GM12873 (cell line): ENCODE measurements at regions not wholly inside any gene's neighbourhood (a gene's known extent, or its start where the extent isn't known, plus 50 kb on each side); places are given as distances from the start of the nearest gene placed in this dataset.

ENCODE experiments used
- TF ChIP-seq, protein P1 (sequence below): IDR thresholded peaks from 2 replicates; pipeline ENCODE4 v1.5.1; 2012; ENCODE audit warnings: low read depth, mild to moderate bottlenecking, moderate library complexity, low read length, control low read depth; ENCODE audit not compliant: insufficient read depth; ENCODE audit errors: missing control alignments

DNA sequence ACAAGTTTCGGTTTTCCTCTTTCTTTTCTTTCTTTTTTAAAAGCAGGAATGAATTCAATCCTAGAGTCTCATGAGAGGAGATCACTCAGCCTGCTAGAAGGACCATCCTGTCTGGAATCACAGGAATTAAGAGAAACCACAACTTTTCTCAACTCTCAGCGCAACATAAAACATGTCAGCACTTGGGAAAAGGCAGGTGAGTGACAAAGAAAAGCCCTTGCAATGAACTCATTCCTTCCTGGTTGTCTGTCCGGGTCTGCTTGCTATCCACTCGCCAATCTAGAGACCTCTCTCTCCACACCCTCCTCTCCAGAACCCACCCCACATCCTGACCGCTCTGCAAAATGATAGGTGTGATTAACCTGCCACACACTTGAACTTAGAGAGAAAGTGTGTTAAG, 253.8 kb downstream of the LY86 start:
- TF ChIP-seq, protein P1, sequence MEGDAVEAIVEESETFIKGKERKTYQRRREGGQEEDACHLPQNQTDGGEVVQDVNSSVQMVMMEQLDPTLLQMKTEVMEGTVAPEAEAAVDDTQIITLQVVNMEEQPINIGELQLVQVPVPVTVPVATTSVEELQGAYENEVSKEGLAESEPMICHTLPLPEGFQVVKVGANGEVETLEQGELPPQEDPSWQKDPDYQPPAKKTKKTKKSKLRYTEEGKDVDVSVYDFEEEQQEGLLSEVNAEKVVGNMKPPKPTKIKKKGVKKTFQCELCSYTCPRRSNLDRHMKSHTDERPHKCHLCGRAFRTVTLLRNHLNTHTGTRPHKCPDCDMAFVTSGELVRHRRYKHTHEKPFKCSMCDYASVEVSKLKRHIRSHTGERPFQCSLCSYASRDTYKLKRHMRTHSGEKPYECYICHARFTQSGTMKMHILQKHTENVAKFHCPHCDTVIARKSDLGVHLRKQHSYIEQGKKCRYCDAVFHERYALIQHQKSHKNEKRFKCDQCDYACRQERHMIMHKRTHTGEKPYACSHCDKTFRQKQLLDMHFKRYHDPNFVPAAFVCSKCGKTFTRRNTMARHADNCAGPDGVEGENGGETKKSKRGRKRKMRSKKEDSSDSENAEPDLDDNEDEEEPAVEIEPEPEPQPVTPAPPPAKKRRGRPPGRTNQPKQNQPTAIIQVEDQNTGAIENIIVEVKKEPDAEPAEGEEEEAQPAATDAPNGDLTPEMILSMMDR: no peak

DNA sequence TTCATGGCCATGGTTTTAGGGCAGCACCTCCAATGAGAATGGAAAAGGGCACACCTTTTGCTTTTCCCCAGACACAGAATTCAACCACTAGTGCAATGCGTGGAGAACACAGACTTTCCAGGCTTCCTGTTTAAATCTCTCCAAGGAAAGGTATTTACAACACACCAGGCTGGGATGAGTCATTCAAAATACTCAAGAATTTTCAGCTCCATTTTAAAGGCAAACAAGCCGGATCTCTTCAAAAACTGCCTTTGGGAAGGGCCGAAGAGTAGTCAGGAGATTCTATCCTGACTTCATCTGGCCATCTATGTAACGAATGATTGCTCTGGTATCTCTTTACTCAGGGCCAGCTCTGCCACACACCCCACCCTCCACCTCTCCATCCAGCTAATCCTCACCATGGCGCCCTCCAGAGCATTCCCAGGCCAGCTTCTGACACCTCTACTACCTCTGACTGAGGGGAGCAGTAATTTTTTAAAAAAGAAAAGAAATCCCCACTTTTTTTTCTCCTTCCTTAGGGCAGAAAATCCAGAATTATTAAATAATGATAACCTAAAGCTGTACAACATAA, 254.6 kb downstream of the LY86 start:
- TF ChIP-seq, protein P1: no peak

DNA sequence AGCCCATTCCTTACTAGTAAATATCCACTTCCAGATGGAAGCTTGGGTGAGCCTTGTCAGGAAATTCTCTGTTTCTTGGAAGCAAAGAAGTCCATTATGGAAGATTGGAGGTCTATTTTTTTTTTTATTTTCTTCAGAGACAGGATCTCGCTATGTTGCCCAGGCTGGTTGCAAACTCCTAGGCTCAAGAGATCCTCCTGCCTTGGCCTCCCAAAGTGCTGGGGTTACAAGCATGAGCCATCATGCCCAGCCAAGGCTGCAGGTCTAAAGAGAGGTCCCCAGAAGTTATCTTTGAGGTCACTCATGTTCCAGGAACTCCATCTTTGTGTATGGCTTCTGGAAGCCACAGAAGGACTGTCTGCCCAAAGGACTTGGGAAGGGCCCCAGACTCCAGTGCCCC, 255.3 kb downstream of the LY86 start:
- TF ChIP-seq, protein P1: no peak

DNA sequence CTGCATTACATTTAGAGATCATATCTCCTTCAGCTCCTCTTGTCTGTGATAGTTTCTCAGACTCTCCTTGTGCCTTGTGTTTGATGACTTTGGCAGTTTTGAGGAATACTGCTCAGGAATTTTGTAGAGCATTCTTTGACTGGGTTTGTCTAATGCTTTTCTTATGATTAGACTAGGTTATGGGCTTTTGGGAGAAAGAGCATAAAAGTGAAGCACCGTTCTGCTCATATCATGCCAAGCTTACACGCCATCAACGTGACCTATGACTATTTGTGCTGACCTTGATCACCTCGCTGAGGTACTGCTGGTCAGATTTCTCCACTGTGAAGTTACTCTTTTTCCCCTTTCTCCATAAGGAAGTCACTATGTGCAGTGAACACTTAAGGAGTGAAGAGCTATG, 256.0 kb downstream of the LY86 start:
- TF ChIP-seq, protein P1: no peak

DNA sequence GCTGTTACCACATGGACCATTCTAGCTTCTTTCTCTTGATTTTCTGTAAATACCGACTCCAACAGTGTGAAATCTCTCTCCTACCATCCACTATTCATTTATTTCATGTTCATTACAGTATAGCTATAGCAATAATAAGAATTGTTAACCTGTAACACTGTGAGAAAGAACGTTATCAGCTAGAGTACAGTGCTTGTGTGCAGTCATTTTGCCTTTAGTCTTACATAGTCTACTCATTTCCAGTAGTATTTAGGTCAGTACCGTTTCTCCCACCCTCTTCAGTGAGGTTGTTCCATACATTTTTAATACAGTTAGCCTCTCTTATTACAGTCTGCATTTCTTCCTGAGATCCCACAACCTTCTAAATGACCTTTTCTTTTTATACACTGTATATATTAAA, 257.1 kb downstream of the LY86 start:
- TF ChIP-seq, protein P1: no peak

DNA sequence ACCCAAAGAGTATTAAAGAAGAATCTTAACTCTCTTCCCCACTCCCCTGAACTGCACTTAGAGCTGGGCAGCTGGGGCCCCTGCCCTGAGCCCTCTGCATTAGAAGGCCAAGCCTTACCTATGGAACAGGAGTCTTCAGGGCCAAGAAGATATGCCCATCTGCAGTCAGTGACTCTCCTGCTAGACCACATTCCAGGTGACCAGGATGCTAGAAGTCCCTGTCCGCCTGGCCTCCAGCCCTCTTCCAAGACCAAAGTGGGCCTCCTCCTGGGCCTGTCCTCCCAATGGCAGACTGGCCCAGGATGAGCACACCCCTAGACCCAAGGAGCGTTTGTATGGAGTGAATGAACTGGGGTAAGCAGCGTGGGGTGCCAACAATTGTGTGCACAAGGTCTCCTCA, 259.1 kb downstream of the LY86 start:
- TF ChIP-seq, protein P1: no peak

DNA sequence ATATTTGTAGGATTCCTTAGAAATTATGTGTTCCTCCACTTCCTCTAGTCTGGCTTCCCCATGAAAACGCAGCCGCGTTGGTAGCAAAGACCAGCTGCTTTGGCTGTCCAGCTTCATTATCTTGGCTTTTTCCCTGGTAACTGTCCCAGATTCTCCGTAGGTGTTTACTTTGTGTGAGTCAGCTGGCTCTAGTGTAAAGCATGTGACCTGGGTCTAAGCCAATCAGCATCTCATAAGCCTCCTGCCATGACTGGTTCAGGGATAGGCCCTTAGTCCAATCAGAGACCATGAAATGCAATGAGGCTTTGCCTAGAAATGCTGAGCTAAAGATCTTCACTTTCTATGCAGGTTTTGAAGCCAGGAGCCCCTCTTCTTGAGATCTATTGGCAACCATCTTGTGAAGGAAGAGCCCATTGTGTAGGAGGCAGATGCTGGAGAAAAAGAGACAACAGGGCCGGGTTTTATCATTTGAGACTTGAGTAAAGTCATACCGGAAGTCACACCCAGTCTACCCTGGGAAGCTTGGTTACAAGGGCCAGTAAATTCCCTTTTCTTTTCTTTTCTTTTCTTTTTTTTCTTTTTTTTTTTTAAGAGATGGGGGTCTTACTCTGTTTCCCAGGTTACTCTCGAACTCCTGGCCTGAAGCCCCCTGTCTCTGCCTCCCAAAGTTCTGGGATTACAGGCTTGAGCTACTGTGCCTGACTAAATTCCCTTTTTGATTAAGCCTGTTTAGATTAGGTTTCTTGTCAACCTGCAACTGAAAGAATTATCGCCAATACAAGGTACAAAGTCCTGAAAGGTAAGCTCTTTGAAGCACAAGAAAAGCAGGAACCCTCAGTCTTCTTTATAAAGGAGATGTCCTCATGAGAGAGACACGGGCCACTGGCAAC, 256.5 kb upstream of the RREB1 start:
- TF ChIP-seq, protein P1: no peak
